HepG2 (cell line): ENCODE measurements at regions not wholly inside any gene's neighbourhood (a gene's known extent, or its start where the extent isn't known, plus 50 kb on each side); places are given as distances from the start of the nearest gene placed in this dataset.

ENCODE experiments used
- ATAC-seq: fragments of 200-7000 bp; cut with Tn5 transposase; 3 replicates; pipeline ENCODE4 v1.9.1; 2020; ENCODE audit warnings: mild to moderate bottlenecking, moderate library complexity
- BruUV-seq: library from RNA; stranded (reverse); fragments of 400-500 nt; replicated peaks from 2 replicates; lab custom pipeline; 2021; lab: Mats Ljungman, UMichigan
- CTCF ChIA-PET: fragments of 300-600 bp; formaldehyde crosslinking; extraction: SDS; loops from one replicate; lab custom pipeline; 2021; ENCODE audit warnings: low total read pairs, inconsistent platforms, low intra/inter-chr PET ratio; lab: Yijun Ruan, JAX
- POLR2A ChIA-PET: fragments of 350-600 bp; sonication (Branson Sonifier 250); formaldehyde crosslinking; loops from one replicate; lab custom pipeline; 2020; ENCODE audit warnings: antibody characterized with exemption, inconsistent platforms; lab: Yijun Ruan, JAX
- DNase-seq: peaks from one replicate; pipeline ENCODE4 v3.0.0-alpha.2; 2015; ENCODE audit warnings: low spot score
- FAIRE-seq: peaks from 3 replicates; lab custom pipeline; 2011; peaks lifted over from hg19 to GRCh38; lab: Jason Lieb, UNC
- H2AFZ ChIP-seq: one replicate; pipeline ENCODE4 v1.6.1; 2011; ENCODE audit warnings: low read length, inconsistent platforms
- H3K27ac ChIP-seq: fragments of 300-600 bp; 3 replicates; pipeline ENCODE4 v1.8.0; 2011; ENCODE audit warnings: mixed run types, mild to moderate bottlenecking, mixed read lengths, low read length, inconsistent platforms; ENCODE audit not compliant: insufficient read depth; ENCODE audit errors: extremely low read length
- H3K27me3 ChIP-seq, 2 experiments: fragments of 200-600 bp in 1 of 2; 2 replicates in 1 of 2; 3 replicates in 1 of 2; pipeline versions ENCODE4 v1.6.0 to v1.8.0; 2011; ENCODE audit warnings: low read length in 2 of 2, mild to moderate bottlenecking in 2 of 2, moderate library complexity in 2 of 2, inconsistent platforms in 1 of 2; ENCODE audit not compliant: insufficient read depth in 2 of 2, control insufficient read depth in 1 of 2
- H3K36me3 ChIP-seq, 2 experiments: fragments of 200-600 bp in 1 of 2; replicated peaks in 1 of 2; 2 replicates in 1 of 2; 3 replicates in 1 of 2; pipeline versions ENCODE4 v1.5.1 to v1.8.0; 2011; ENCODE audit warnings: low read length in 2 of 2, inconsistent platforms in 1 of 2; ENCODE audit not compliant: insufficient read depth in 2 of 2, control insufficient read depth in 1 of 2
- H3K4me1 ChIP-seq: 2 replicates; pipeline ENCODE4 v1.5.1; 2012; ENCODE audit warnings: low read length, inconsistent platforms; ENCODE audit not compliant: insufficient read depth
- H3K4me2 ChIP-seq: 2 replicates; pipeline ENCODE4 v1.6.0; 2011; ENCODE audit warnings: low read depth, low read length, inconsistent platforms
- H3K4me3 ChIP-seq, 3 experiments: fragments of 200-600 bp in 1 of 3; sonication (generic), shearing (Covaris generic) in 1 of 3; replicated peaks in 1 of 3; 2 replicates each; pipeline ENCODE4 v1.5.1; 2011 to 2016; ENCODE audit warnings: low read length in 3 of 3, inconsistent platforms in 2 of 3, low read depth in 2 of 3, mild to moderate bottlenecking in 2 of 3, control low read depth in 1 of 3, mixed read lengths in 1 of 3; ENCODE audit not compliant: insufficient read depth in 1 of 3
- H3K79me2 ChIP-seq: one replicate; pipeline ENCODE4 v1.6.1; 2011; ENCODE audit warnings: low read length, inconsistent platforms; ENCODE audit not compliant: insufficient read depth
- H3K9ac ChIP-seq: 2 replicates; pipeline ENCODE4 v1.6.0; 2011; ENCODE audit warnings: mild to moderate bottlenecking, low read depth, low read length, inconsistent platforms; ENCODE audit not compliant: insufficient read depth
- H3K9me3 ChIP-seq: 2 replicates; pipeline ENCODE4 v1.5.1; 2012; ENCODE audit warnings: mild to moderate bottlenecking, low read length
- H4K20me1 ChIP-seq: 2 replicates; pipeline ENCODE4 v1.6.0; 2011; ENCODE audit warnings: inconsistent platforms, mild to moderate bottlenecking, low read length, moderate library complexity; ENCODE audit not compliant: insufficient read depth
- EZH2 ChIP-seq: conservative IDR thresholded peaks from 2 replicates; pipeline ENCODE4 v1.6.1; 2012; ENCODE audit warnings: mild to moderate bottlenecking, low read depth, low read length, moderate library complexity
- FOSL2 ChIP-seq: sonication (generic); formaldehyde crosslinking; IDR thresholded peaks from 2 replicates; pipeline ENCODE4 v1.4.0; 2020; ENCODE audit warnings: missing genetic modification reagents
- KDM5A ChIP-seq: fragments of 200-600 bp; sonication (generic); IDR thresholded peaks from 2 replicates; pipeline ENCODE4 v1.7.0; 2018; ENCODE audit warnings: antibody characterized with exemption, mild to moderate bottlenecking, low read length, borderline replicate concordance
- KLF11 ChIP-seq: IDR thresholded peaks from 2 replicates; pipeline ENCODE4 v1.6.1; 2016; ENCODE audit warnings: missing compliant biosample characterization
- MAFF ChIP-seq: IDR thresholded peaks from 2 replicates; pipeline ENCODE4 v1.6.1; 2011; ENCODE audit warnings: low read depth, low read length, improper control_type of control experiment
- RXRB ChIP-seq: IDR thresholded peaks from 2 replicates; pipeline ENCODE4 v1.6.1; 2016; ENCODE audit warnings: borderline replicate concordance, missing genetic modification reagents, missing compliant biosample characterization
- ZFP36L1 ChIP-seq: sonication (generic); formaldehyde crosslinking; IDR thresholded peaks from 2 replicates; pipeline ENCODE4 v1.8.0; 2022; ENCODE audit warnings: mild to moderate bottlenecking, missing genetic modification reagents, moderate library complexity
- ZFP62 ChIP-seq: sonication (generic); formaldehyde crosslinking; IDR thresholded peaks from 2 replicates; pipeline ENCODE4 v1.4.0; 2020; ENCODE audit warnings: missing genetic modification reagents
- ZNF235 ChIP-seq: sonication (generic); formaldehyde crosslinking; IDR thresholded peaks from 2 replicates; pipeline ENCODE4 v1.8.1; 2023; ENCODE audit warnings: mild to moderate bottlenecking, missing genetic modification reagents, borderline replicate concordance
- ZNF253 ChIP-seq: sonication (generic); formaldehyde crosslinking; IDR thresholded peaks from 2 replicates; pipeline ENCODE4 v1.8.0; 2022; ENCODE audit warnings: mild to moderate bottlenecking, missing genetic modification reagents, borderline replicate concordance
- ZNF367 ChIP-seq: sonication (generic); formaldehyde crosslinking; IDR thresholded peaks from 2 replicates; pipeline ENCODE4 v1.4.0; 2020; ENCODE audit warnings: missing genetic modification reagents, borderline replicate concordance
- ZNF569 ChIP-seq: sonication (generic); formaldehyde crosslinking; IDR thresholded peaks from 2 replicates; pipeline ENCODE4 v1.5.0; 2020; ENCODE audit warnings: mild to moderate bottlenecking, missing genetic modification reagents, moderate library complexity, borderline replicate concordance
- ZSCAN29 ChIP-seq: sonication (generic); formaldehyde crosslinking; conservative IDR thresholded peaks from 2 replicates; pipeline ENCODE4 v1.4.0; 2020; ENCODE audit warnings: mild to moderate bottlenecking, missing genetic modification reagents
- WGBS: methylation state at CpG from one replicate; pipeline ENCODE4 v1.1.6; 2017; ENCODE audit warnings: low lambda C conversion rate; 5-methylcytosine and 5-hydroxymethylcytosine counted together
- in situ Hi-C: cut with HindIII; loops from 2 replicates; pipeline ENCODE4 v1.10.0; 2017; ENCODE audit warnings: low pct_unique_long_range_greater_than_20kb; ENCODE audit not compliant: extremely low pct_ligation_motif_present
- intact Hi-C: fragments of 100-400 bp; cut with micrococcal nuclease; formaldehyde crosslinking; loops from one replicate; pipeline ENCODE4 v1.10.0; 2022; ENCODE audit not compliant: unreplicated experiment
- TF ChIP-seq, protein P1 (sequence below): sonication (generic); formaldehyde crosslinking; IDR thresholded peaks from 2 replicates; pipeline ENCODE4 v1.4.0; 2020; ENCODE audit warnings: missing genetic modification reagents
- TF ChIP-seq, protein P2 (sequence below): sonication (generic); formaldehyde crosslinking; IDR thresholded peaks from 2 replicates; pipeline ENCODE4 v1.4.0; 2020; ENCODE audit warnings: mild to moderate bottlenecking, missing genetic modification reagents
- TF ChIP-seq, protein P3 (sequence below): sonication (generic); formaldehyde crosslinking; IDR thresholded peaks from 2 replicates; pipeline ENCODE4 v1.8.0; 2022; ENCODE audit warnings: missing genetic modification reagents, low read depth, mild to moderate bottlenecking, borderline replicate concordance
- TF ChIP-seq, protein P4 (sequence below): sonication (generic); formaldehyde crosslinking; IDR thresholded peaks from 2 replicates; pipeline ENCODE4 v1.5.1; 2020; ENCODE audit warnings: missing genetic modification reagents, mild to moderate bottlenecking, borderline replicate concordance
- TF ChIP-seq, protein P5 (sequence below): sonication (generic); IDR thresholded peaks from 2 replicates; pipeline ENCODE4 v1.6.1; 2016; ENCODE audit warnings: low read depth, borderline replicate concordance

DNA sequence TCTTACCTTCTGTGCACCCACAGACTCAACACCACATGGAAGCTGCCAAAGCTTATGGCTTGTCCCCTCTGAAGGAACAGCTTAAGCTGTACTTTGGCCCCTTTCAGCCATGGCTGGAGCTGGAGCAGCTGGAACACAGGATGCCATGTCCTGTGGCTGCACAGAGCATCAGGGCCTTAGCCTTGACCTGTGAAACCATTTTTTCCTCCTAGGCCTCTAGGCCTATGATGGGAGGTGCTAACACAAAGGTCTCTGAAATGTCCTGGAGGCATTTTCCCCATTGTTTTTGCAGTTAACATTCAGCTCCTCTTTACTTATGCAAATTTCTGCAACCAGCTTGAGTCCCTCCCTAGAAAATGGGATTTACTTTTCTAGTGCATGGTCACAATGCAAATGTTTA lies 461.4 kb upstream of the TYRP1 start (continued):
- TF ChIP-seq, protein P1, sequence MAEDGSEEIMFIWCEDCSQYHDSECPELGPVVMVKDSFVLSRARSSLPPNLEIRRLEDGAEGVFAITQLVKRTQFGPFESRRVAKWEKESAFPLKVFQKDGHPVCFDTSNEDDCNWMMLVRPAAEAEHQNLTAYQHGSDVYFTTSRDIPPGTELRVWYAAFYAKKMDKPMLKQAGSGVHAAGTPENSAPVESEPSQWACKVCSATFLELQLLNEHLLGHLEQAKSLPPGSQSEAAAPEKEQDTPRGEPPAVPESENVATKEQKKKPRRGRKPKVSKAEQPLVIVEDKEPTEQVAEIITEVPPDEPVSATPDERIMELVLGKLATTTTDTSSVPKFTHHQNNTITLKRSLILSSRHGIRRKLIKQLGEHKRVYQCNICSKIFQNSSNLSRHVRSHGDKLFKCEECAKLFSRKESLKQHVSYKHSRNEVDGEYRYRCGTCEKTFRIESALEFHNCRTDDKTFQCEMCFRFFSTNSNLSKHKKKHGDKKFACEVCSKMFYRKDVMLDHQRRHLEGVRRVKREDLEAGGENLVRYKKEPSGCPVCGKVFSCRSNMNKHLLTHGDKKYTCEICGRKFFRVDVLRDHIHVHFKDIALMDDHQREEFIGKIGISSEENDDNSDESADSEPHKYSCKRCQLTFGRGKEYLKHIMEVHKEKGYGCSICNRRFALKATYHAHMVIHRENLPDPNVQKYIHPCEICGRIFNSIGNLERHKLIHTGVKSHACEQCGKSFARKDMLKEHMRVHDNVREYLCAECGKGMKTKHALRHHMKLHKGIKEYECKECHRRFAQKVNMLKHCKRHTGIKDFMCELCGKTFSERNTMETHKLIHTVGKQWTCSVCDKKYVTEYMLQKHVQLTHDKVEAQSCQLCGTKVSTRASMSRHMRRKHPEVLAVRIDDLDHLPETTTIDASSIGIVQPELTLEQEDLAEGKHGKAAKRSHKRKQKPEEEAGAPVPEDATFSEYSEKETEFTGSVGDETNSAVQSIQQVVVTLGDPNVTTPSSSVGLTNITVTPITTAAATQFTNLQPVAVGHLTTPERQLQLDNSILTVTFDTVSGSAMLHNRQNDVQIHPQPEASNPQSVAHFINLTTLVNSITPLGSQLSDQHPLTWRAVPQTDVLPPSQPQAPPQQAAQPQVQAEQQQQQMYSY (CRISPR knock-in tag): no peak

DNA sequence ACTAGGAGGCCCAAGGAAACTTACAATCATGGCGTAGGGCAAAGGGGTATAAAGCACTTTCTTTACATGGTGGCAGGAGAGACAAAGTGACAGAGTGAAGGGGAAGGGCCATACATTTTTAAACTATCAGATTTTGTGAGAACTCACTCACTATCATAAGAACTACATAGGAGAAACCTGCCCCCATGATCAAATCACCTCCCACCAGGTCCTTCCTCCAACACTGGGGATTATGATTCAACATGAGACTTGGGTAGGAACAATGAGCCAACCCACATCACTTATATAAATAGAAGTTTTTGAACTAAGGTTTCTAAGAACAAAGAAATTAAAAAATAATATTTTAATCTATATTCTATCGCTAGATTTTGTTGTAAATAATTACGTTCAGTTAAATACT lies 460.3 kb upstream of the TYRP1 start:
- 5% methylated on average over 3 of the region's 3 CpGs for WGBS
- no peak for FAIRE-seq
- no peaks in the 10 kb centered on the region for H3K36me3 ChIP-seq
- ChIA-PET CTCF (no interaction called here), POLR2A (no interaction called here)
- no peak overlapping the region for H3K4me3 ChIP-seq
- no peaks in the 10 kb centered on the region for H3K79me2 ChIP-seq
- no peak overlapping the region for H2AFZ ChIP-seq
- in situ Hi-C loops: no loop called here
- peaks cover 87% of the 10 kb centered on the region for H3K9me3 ChIP-seq
- no peaks in the 10 kb centered on the region for H4K20me1 ChIP-seq
- BruUV-seq: no TSS peak
- H3K4me2 ChIP-seq: no peak overlapping the region
- no peak for ATAC-seq
- no peak overlapping the region for H3K27ac ChIP-seq
- DNase-seq: no peak
- no peaks in the 10 kb centered on the region for H3K27me3 ChIP-seq
- H3K9ac ChIP-seq: no peak overlapping the region
- H3K4me1 ChIP-seq: no peaks in the 10 kb centered on the region
- intact Hi-C loops: no loop called here
- TF ChIP-seq ZFP36L1 (CRISPR knock-in tag): no peak
- no peak for TF ChIP-seq KDM5A
- no peak for TF ChIP-seq ZFP62
- no peak for TF ChIP-seq RXRB (CRISPR knock-in tag)
- TF ChIP-seq ZNF367: no peak
- no peak for TF ChIP-seq KLF11 (CRISPR knock-in tag)
- TF ChIP-seq ZNF235 (CRISPR knock-in tag): no peak
- TF ChIP-seq, protein P2, sequence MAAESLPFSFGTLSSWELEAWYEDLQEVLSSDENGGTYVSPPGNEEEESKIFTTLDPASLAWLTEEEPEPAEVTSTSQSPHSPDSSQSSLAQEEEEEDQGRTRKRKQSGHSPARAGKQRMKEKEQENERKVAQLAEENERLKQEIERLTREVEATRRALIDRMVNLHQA (CRISPR knock-in tag): no peak
- no peak for TF ChIP-seq MAFF
- no peak for TF ChIP-seq FOSL2 (CRISPR knock-in tag)
- TF ChIP-seq, protein P3, sequence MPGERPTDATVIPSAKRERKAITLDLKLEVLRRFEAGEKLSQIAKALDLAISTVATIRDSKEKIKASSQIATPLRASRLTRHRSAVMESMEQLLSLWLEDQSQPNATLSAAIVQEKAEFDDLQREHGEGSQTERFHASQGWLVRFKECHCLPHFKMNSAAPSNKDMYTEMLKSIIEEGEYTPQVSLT (CRISPR knock-in tag): no peak
- TF ChIP-seq, protein P4, sequence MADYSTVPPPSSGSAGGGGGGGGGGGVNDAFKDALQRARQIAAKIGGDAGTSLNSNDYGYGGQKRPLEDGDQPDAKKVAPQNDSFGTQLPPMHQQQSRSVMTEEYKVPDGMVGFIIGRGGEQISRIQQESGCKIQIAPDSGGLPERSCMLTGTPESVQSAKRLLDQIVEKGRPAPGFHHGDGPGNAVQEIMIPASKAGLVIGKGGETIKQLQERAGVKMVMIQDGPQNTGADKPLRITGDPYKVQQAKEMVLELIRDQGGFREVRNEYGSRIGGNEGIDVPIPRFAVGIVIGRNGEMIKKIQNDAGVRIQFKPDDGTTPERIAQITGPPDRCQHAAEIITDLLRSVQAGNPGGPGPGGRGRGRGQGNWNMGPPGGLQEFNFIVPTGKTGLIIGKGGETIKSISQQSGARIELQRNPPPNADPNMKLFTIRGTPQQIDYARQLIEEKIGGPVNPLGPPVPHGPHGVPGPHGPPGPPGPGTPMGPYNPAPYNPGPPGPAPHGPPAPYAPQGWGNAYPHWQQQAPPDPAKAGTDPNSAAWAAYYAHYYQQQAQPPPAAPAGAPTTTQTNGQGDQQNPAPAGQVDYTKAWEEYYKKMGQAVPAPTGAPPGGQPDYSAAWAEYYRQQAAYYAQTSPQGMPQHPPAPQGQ (CRISPR knock-in tag): no peak
- TF ChIP-seq EZH2: no peak
- TF ChIP-seq, protein P5, sequence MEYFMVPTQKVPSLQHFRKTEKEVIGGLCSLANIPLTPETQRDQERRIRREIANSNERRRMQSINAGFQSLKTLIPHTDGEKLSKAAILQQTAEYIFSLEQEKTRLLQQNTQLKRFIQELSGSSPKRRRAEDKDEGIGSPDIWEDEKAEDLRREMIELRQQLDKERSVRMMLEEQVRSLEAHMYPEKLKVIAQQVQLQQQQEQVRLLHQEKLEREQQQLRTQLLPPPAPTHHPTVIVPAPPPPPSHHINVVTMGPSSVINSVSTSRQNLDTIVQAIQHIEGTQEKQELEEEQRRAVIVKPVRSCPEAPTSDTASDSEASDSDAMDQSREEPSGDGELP: no peak
- TF ChIP-seq ZSCAN29: no peak
- TF ChIP-seq ZNF253: no peak
- no peak for TF ChIP-seq ZNF569 (CRISPR knock-in tag)
